ENCODE measurements at regions not wholly inside any gene's neighbourhood (a gene's known extent, or its start where the extent isn't known, plus 50 kb on each side); places are given as distances from the start of the nearest gene placed in this dataset.
"Not testable (repeated sequence)": the region's sequence is repeated elsewhere in the genome, so short reads cannot be mapped to it uniquely, and the experiment has no call there.

GRCh38 chr5:103427326-103427725 is 135.3 kb downstream of the NUDT12 start:
- no peak for DNase-seq (ENCODE audit: low spot score)

GRCh38 chr5:103425686-103426454 is 136.7 kb downstream of the NUDT12 start:
- DNase-seq (ENCODE audit: low spot score) = no peak

- DNase-seq (ENCODE audit: low spot score) = no peak
Observed at GRCh38 chr5:103424453-103425205, 138.0 kb downstream of the NUDT12 start.

- DNase-seq (ENCODE audit: low spot score) = no peak
Observed at GRCh38 chr5:103424026-103424425, 138.6 kb downstream of the NUDT12 start.

- no peak for DNase-seq (ENCODE audit: low spot score)
Observed at GRCh38 chr5:103422756-103423155, 139.8 kb downstream of the NUDT12 start.

GRCh38 chr5:103414604-103415003 is 148.0 kb downstream of the NUDT12 start:
- DNase-seq (ENCODE audit: low spot score) = no peak

- DNase-seq (ENCODE audit: low spot score) = no peak
Observed at GRCh38 chr5:103411711-103412110, 150.9 kb downstream of the NUDT12 start.

GRCh38 chr5:103410172-103410571 is 151.6 kb downstream of the MACIR start:
- DNase-seq (ENCODE audit: low spot score) = no peak

GRCh38 chr5:103409013-103409670 is 150.6 kb downstream of the MACIR start:
- DNase-seq (ENCODE audit: low spot score) = no peak

GRCh38 chr5:103408408-103408807 is 149.8 kb downstream of the MACIR start:
- DNase-seq (ENCODE audit: low spot score) = no peak

- no peak for DNase-seq (ENCODE audit: low spot score)
Observed at GRCh38 chr5:103407402-103407801, 148.8 kb downstream of the MACIR start.

GRCh38 chr5:103404483-103404882 is 145.9 kb downstream of the MACIR start:
- DNase-seq (ENCODE audit: low spot score) = no peak

- no peak for DNase-seq (ENCODE audit: low spot score)
Observed at GRCh38 chr5:103402851-103403250, 144.3 kb downstream of the MACIR start.

GRCh38 chr5:103397739-103398581 is 139.4 kb downstream of the MACIR start:
- no peak for DNase-seq (ENCODE audit: low spot score)

- no peak for DNase-seq (ENCODE audit: low spot score)
Observed at GRCh38 chr5:103394676-103395075, 136.1 kb downstream of the MACIR start.

GRCh38 chr5:103393101-103393754 is 134.7 kb downstream of the MACIR start:
- no peak for DNase-seq (ENCODE audit: low spot score)

- no peak for DNase-seq (ENCODE audit: low spot score)
Observed at GRCh38 chr5:103391659-103392058, 133.1 kb downstream of the MACIR start.

GRCh38 chr5:103389846-103390245 is 131.3 kb downstream of the MACIR start:
- DNase-seq (ENCODE audit: low spot score) = no peak

- no peak for DNase-seq (ENCODE audit: low spot score)
Observed at GRCh38 chr5:103389357-103389756, 130.8 kb downstream of the MACIR start.

- DNase-seq (ENCODE audit: low spot score) = no peak
Observed at GRCh38 chr5:103385722-103386121, 127.2 kb downstream of the MACIR start.

GRCh38 chr5:103377638-103378037 is 119.1 kb downstream of the MACIR start:
- DNase-seq (ENCODE audit: low spot score) = not testable (repeated sequence)

All from CD4-positive, alpha-beta T cell treated with Interleukin-2 at 100 ng/mL for 4 hours (primary cell).